Effector CD4-positive, alpha-beta T cell (primary cell): ENCODE measurements at regions not wholly inside any gene's neighbourhood (a gene's known extent, or its start where the extent isn't known, plus 50 kb on each side); places are given as distances from the start of the nearest gene placed in this dataset.
"Not testable (repeated sequence)": the region's sequence is repeated elsewhere in the genome, so short reads cannot be mapped to it uniquely, and the experiment has no call there.

Experiments
- DNase-seq: peaks from one replicate; pipeline ENCODE4 v3.0.0-alpha.2; 2020

- no peak for DNase-seq
Measured at GRCh38 chr2:145751629-145752028, 1231.7 kb upstream of the ZEB2 start.

- no peak for DNase-seq
Measured at GRCh38 chr2:145751155-145751554, 1231.2 kb upstream of the ZEB2 start.

GRCh38 chr2:145750612-145751011, 1230.7 kb upstream of the ZEB2 start:
- no peak for DNase-seq

GRCh38 chr2:145750144-145750543, 1230.2 kb upstream of the ZEB2 start:
- no peak for DNase-seq

GRCh38 chr2:145749556-145749955, 1229.6 kb upstream of the ZEB2 start:
- DNase-seq = no peak

GRCh38 chr2:145748927-145749326, 1229.0 kb upstream of the ZEB2 start:
- no peak for DNase-seq

GRCh38 chr2:145747715-145748114, 1227.8 kb upstream of the ZEB2 start:
- DNase-seq = no peak

GRCh38 chr2:145745387-145745721, 1225.4 kb upstream of the ZEB2 start:
- DNase-seq = not testable (repeated sequence)

GRCh38 chr2:145744541-145745386, 1224.8 kb upstream of the ZEB2 start:
- no peak for DNase-seq

GRCh38 chr2:145743011-145743410, 1223.1 kb upstream of the ZEB2 start:
- no peak for DNase-seq

GRCh38 chr2:145741636-145742035, 1221.7 kb upstream of the ZEB2 start:
- DNase-seq = no peak

- DNase-seq = no peak
Measured at GRCh38 chr2:145741181-145741580, 1221.3 kb upstream of the ZEB2 start.

- DNase-seq = no peak
Measured at GRCh38 chr2:145740302-145740701, 1220.4 kb upstream of the ZEB2 start.

GRCh38 chr2:145739681-145740080, 1219.8 kb upstream of the ZEB2 start:
- no peak for DNase-seq

- no peak for DNase-seq
Measured at GRCh38 chr2:145736871-145737270, 1217.0 kb upstream of the ZEB2 start.

- no peak for DNase-seq
Measured at GRCh38 chr2:145731467-145731866, 1211.5 kb upstream of the ZEB2 start.

GRCh38 chr2:145729993-145730770, 1210.3 kb upstream of the ZEB2 start:
- DNase-seq = no peak

- DNase-seq = no peak
Measured at GRCh38 chr2:145729481-145729880, 1209.6 kb upstream of the ZEB2 start.

GRCh38 chr2:145728511-145728910, 1208.6 kb upstream of the ZEB2 start:
- DNase-seq = no peak

- DNase-seq = no peak
Measured at GRCh38 chr2:145725876-145726275, 1206.0 kb upstream of the ZEB2 start.

GRCh38 chr2:145724311-145724898, 1204.5 kb upstream of the ZEB2 start:
- DNase-seq = no peak

- DNase-seq = no peak
Measured at GRCh38 chr2:145723872-145724271, 1204.0 kb upstream of the ZEB2 start.

- no peak for DNase-seq
Measured at GRCh38 chr2:145721681-145722080, 1201.8 kb upstream of the ZEB2 start.

- no peak for DNase-seq
Measured at GRCh38 chr2:145715601-145716000, 1195.7 kb upstream of the ZEB2 start.
